PC-9 (cell line): ENCODE measurements at regions not wholly inside any gene's neighbourhood (a gene's known extent, or its start where the extent isn't known, plus 50 kb on each side); places are given as distances from the start of the nearest gene placed in this dataset.

Experiments
- CTCF ChIP-seq: fragments of 200-600 bp; sonication (generic); conservative IDR thresholded peaks from 2 replicates; pipeline ENCODE4 v1.6.1; 2017; ENCODE audit warnings: mixed run types, antibody characterized with exemption, mild to moderate bottlenecking, moderate library complexity
- EZH2 ChIP-seq: fragments of 200-600 bp; sonication (generic); IDR thresholded peaks from 2 replicates; pipeline ENCODE4 v1.8.0; 2017; ENCODE audit warnings: antibody characterized with exemption, low read depth

- TF ChIP-seq CTCF (no peak), EZH2 (no peak)
Observed at GRCh38 chr7:124457841-124458240, 307.8 kb downstream of the GPR37 start.
